ENCODE measurements at regions not wholly inside any gene's neighbourhood (a gene's known extent, or its start where the extent isn't known, plus 50 kb on each side); places are given as distances from the start of the nearest gene placed in this dataset.

DNA sequence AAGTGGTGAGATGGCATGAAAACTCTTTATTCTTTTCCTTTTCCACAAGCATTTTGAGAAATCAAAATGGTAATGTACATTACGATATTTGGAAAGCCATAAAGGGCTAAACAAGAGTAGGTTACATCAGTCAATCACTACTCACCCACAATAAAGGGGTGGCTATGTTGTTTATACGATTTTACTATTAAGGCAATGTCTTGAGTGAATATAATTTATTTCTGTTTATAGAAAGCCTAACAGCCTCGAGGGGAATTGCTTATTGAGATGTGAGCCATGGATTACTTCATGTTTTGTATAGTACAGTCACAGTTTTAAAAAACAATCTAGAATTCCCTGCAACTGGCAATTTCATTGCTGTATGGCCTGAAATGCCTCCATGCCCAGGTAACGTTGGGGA is 237.5 kb upstream of the RBBP8 start:
- TF ChIP-seq POLR2AphosphoS5 (IDR thresholded peaks at IDR 0.05) (no peak), RAD21 (conservative IDR thresholded peaks at IDR 0.05) (no peak), SMC3 (conservative IDR thresholded peaks at IDR 0.05; ENCODE audit: poor library complexity) (no peak), CTCF (IDR thresholded peaks at IDR 0.05; ENCODE audit: poor library complexity, severe bottlenecking) (no peak), REST (IDR thresholded peaks at IDR 0.05; ENCODE audit: borderline replicate concordance) (no peak), TAF1 (IDR thresholded peaks at IDR 0.05; ENCODE audit: low read depth) (no peak), EP300 (conservative IDR thresholded peaks at IDR 0.05; ENCODE audit: poor library complexity, severe bottlenecking) (no peak)

Data from neural cell (in vitro differentiated cells).